C4-2B (cell line): ENCODE measurements at regions not wholly inside any gene's neighbourhood (a gene's known extent, or its start where the extent isn't known, plus 50 kb on each side); places are given as distances from the start of the nearest gene placed in this dataset.

Experiments used
- CTCF ChIP-seq: fragments of 450-650 bp; conservative IDR thresholded peaks from 2 replicates; pipeline ENCODE4 v1.5.1; 2017; ENCODE audit warnings: mild to moderate bottlenecking
- ZFX ChIP-seq: fragments of 450-650 bp; IDR thresholded peaks from 2 replicates; pipeline ENCODE4 v1.6.1; 2017

GRCh38 chr13:68927387-68928026 is 1180.1 kb upstream of the ATXN8OS start:
- peak; percentile 58 for TF ChIP-seq CTCF
- TF ChIP-seq ZFX: no peak
